Muscle of arm (tissue), 1 donor: ENCODE measurements at regions not wholly inside any gene's neighbourhood (a gene's known extent, or its start where the extent isn't known, plus 50 kb on each side); places are given as distances from the start of the nearest gene placed in this dataset.
A peak's percentile ranks its signal among the peaks of the same experiment; 100 is the strongest.
"Not testable (repeated sequence)": the region's sequence is repeated elsewhere in the genome, so short reads cannot be mapped to it uniquely, and the experiment has no call there.

Source experiments
- DNase-seq: peaks from one replicate; pipeline ENCODE4 v3.0.0-alpha.2; 2013

GRCh38 chr21:31819692-31820091 is 53.1 kb upstream of the HUNK start:
- not testable (repeated sequence) for DNase-seq

GRCh38 chr21:31814356-31814755 is 58.5 kb upstream of the HUNK start:
- not testable (repeated sequence) for DNase-seq

- no peak for DNase-seq
Observed at GRCh38 chr21:31813862-31814261, 59.0 kb upstream of the HUNK start.

GRCh38 chr21:31804008-31804394 is 68.8 kb upstream of the HUNK start:
- DNase-seq: no peak

- DNase-seq: no peak
Observed at GRCh38 chr21:31803039-31804007, 69.5 kb upstream of the HUNK start.

- no peak for DNase-seq
Observed at GRCh38 chr21:31802331-31802730, 70.4 kb upstream of the SCAF4 start.

- DNase-seq: no peak
Observed at GRCh38 chr21:31801551-31802219, 69.8 kb upstream of the SCAF4 start.

- DNase-seq: no peak
Observed at GRCh38 chr21:31798842-31799704, 67.2 kb upstream of the SCAF4 start.

GRCh38 chr21:31795992-31796391 is 64.1 kb upstream of the SCAF4 start:
- no peak for DNase-seq

GRCh38 chr21:31790420-31790819 is 58.5 kb upstream of the SCAF4 start:
- DNase-seq: not testable (repeated sequence)

GRCh38 chr21:31788581-31788980 is 56.7 kb upstream of the SCAF4 start:
- no peak for DNase-seq

- not testable (repeated sequence) for DNase-seq
Observed at GRCh38 chr21:31787691-31788090, 55.8 kb upstream of the SCAF4 start.

- DNase-seq: no peak
Observed at GRCh38 chr21:31786164-31786920, 54.4 kb upstream of the SCAF4 start.

- peak; percentile 84 for DNase-seq
Observed at GRCh38 chr21:31785237-31786163, 53.6 kb upstream of the SCAF4 start.

- peak; percentile 40 for DNase-seq
Observed at GRCh38 chr21:31781737-31782136, 49.8 kb upstream of the SCAF4 start.
